ENCODE measurements at regions not wholly inside any gene's neighbourhood (a gene's known extent, or its start where the extent isn't known, plus 50 kb on each side); places are given as distances from the start of the nearest gene placed in this dataset.
A peak's percentile ranks its signal among the peaks of the same experiment; 100 is the strongest.

DNA sequence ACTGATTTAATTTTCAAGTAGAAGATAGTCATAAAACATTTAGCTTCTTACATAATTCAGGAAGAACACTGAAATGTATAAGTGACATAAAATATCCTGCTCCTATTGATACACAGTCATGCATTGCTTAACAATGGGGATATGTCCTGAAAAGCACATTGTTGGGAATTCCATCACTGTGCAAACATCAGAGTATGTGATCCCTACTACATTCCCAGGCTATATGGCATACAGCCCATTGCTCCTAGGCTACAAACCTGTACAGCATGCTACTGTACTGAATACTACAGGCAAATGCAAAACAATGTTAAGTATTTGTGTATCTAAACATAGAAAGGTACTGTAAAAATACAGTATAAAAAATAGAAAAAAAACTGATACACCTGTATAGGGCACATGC is 723.9 kb upstream of the ARGLU1 start:
- DNase-seq: no peak

DNA sequence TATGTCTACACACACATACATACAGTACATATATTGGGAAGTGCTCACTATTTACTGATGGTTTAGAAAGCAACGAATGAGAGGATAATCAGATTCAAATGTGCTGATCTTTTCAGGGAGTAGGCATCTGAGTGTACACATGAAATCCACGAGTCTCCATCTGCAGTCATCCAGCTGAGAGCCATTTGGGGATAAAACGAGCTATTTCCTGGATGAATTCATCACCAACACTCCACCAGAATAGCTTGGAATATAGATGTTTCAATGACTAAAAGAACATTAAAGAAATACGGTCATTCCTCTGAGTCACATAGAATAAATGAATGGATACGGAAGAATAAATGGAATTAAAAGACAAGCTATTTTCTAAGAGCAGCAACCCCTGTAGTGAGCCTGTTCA is 721.6 kb upstream of the ARGLU1 start:
- peak; percentile 18 for DNase-seq

DNA sequence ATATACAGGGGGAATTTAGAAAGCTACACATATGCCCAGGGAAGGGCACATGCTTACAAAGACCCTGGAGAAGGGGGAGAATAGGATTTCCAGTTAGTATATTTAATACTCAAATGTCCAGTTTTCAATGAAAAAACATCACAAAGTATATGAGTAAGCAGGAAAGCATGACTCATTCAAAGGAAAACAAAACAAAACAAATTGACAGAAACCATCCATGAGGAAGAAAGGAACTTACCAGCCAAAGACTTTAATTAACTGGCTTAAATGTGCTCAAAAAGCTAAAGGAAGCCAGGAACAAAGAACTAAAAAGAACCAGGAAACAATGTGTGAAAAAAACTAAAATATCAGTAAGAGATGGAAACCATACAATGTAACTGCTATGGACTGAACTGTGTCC is 716.2 kb upstream of the ARGLU1 start:
- no peak for DNase-seq

DNA sequence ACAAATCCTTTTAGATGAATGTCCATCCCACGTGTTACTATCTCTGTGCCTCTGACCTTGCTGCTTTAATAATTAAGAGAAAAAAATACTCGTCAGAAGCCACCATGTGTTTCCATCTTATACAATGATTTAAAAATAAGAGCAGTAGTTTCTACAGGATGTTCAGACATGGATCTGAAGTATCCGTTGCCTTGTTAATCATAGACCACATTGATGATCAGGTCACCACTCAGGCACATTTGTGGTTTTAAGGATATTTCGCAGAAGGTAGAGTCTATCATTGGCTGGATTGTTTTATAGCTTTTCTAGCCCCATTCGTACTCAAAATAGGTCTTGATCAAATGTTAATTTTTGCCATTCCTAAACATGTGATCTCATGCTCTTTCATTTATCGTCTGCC is 710.0 kb upstream of the ARGLU1 start:
- DNase-seq: no peak

DNA sequence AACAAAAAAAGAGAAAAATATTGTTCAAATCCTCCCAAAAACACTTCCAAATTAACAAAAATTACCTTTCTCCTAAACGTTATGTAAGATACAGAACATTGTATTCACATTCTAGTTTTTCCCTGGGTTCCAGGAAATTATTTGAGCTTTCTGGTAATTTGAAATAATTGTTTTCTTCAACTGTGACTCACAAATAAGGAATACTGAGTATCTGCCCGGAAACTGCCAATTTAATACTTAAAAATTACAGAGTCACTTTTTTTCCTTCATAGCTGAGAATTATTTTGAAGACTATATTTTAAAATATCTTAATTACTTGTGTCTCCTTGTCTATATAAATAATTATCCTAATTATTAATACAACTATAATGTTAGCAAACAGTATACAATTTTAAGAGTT is 709.0 kb upstream of the ARGLU1 start:
- DNase-seq: no peak

DNA sequence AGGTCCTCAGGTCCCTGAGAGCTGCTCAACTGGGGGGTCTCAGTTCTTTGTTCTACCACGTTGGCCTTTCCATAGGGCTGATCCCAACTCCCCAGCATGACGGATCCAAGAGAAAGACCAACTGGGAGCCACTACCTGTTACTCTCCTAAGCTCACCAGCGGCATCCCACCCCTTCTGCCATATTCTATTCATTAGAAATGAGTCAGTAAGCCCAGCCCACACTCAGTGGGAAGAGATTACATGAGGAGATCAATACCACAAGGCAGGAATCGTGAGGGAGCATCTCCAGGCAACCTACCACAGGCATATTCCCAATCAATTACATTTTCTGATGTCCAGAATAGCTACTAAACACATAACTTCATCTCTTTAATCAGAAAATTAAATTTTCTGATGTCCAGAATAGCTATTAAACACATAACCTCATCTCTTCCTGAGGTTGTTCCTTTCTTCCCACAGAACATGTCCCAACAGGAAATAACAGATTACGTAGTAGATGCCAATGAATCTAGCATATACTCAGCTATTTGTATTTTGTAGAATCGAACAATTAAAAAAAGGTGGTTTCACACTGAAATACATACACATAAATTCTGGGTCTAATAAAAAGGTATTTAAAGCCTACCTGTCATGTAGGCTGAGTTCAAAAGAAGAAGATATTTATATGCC is 708.1 kb upstream of the ARGLU1 start:
- DNase-seq: no peak

DNA sequence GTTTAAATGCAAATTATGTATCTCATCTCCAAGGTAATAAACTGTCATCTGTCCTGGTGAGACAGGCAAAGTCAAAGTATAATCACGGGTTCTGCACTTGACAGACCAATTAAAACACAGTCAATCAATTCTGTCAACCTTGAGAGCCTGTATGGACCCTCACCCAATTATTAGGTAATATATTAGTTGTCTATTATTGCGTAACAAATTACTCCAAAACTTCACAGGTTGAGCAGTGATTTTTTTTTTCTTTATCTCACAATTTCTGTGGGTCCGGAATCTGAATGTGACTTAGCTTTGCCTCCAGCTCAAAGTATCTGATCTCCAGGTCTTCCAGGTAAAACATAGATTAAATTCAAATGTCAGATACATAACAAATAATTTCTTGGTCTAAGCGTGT is 707.4 kb upstream of the ARGLU1 start:
- peak; percentile 19 for DNase-seq

DNA sequence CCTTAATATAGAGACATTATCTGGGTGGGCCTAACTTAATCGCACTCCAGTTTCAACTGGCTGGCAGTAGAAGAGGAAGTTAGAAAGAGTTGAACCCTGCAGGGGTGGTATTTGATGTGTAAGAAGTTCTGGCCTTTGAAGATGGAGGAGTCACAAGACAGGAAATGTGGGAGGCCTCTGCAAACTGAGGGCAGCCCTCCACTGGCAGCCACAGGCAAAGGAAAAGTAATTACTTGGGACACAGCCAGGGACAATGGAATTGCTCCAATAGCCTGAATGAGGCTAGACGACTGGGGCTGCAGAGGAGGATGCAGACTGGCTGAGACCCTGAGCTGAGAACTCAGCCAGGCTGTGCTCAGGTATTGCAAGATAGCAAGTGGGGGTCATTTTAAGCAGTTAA is 703.3 kb upstream of the ARGLU1 start:
- peak; percentile 91 for DNase-seq

DNA sequence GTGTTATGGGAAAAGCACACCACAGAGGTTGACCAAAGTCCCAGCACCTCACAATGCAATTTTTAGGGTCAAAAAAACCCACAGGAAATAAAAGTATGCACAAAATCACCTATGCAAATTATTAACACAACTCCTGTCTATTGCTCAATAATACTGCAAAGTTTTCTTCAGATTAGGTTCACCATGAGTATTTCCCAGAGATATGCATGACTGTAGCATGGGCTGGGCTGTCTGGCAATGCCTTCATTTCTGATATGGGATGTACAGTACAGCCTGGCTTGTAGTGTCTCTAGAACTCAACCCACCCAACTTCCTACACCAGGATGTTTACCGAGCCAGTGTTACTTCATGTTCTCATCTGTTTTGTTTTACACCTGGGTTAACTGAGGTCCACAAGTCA is 698.7 kb upstream of the ARGLU1 start:
- peak; percentile 35 for DNase-seq

DNA sequence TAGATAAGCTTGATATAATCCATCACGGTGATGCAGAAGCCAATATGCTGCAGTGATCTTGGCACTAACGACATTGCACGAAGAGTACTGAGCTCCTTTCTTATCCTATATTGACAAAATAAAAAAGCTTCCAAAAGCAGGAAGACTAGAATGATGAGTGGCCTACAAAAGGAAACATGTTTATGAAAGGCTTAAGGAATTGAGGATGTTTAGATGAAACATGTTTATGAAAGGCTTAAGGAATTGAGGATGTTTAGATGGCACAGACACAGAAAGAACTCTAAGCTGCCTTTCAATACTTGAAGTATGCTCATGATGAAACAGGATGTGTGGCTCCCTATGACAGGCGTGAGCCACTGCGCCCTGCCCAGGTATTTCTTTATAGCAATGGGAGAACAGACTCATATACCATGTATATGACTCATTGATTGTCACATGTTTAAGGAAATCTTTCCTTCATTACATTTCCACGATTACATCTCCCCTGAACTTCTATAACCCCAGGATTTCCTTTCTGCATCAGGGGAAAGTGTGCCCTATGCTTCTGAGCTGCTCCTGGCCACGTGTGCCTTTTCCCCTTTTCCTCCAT is 690.8 kb upstream of the ARGLU1 start:
- DNase-seq: no peak

DNA sequence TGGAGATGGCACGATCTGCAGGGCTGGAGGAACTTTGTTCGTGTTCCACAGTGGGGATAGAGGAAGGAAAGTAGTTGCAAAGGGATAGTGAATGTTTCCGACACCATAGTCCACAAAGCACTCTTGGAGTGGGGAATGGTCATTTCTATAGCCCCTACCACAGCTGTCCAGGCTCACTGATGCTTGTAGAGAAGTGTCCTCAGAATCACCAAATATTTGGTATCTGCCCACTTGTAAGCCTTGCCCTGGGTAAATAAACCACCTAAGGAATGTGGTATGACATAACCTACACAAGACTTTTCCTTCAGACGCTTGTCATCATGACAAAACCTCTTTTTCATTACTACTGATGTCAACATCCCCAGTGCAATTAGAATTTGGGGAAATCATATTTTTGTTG is 686.5 kb upstream of the ARGLU1 start:
- no peak for DNase-seq

DNA sequence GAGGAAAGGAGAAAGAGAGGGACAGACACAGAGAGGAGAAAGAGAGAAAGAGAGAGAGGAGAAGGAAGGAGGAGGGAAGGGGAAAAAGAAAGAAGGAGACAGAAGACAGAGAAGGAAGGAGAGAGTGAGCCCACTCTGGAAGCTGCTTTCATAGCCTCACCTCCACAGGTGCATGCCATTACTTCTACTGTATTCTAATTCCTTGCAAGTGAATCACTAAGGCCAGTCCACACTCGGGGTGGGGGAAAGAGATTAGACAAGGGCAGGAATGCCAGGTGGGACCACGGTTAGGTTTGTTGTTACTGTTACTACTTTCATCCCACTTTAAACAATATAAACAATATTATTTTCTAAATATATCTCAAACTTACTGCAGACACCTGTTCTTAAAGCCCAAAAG is 684.5 kb upstream of the ARGLU1 start:
- DNase-seq: no peak

DNA sequence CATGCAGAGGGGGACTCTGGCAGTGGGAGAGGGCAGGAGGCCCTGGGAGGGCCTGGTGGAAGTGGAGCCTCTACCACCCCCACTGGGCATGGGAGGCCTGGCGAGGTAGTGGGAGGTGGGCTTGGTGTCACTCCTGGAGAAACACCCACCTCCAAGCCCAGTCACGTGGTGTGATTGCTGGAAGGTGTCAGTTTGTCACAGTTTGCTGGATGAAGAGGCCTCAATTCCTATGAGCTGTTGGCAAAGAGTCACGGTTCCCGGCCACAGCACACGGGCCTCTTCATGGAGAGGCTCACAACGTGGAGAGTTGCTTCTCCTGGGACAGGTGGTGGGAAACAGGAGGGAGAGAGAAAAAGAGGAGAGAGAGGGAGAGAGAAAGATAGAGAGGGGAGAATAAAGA is 684.1 kb upstream of the ARGLU1 start:
- DNase-seq: no peak

DNA sequence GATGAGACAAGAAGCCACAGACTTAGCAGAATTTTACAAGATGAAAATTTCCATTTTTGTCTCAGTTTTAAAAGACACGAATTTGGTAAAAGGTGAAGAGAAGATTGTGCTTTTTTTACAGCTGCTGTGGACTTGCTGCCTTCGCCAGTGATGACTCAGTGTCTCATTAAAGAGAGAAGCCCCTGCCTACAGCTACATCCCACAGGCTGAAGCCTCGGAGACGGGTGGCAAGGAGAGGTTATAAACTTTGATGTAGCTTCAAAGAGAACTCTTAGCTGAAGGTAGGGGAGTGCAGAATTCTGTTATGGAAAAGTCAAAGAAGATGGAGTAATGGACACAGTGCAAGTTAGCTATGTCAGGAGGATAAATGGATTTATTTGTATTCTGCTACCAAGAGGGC is 683.4 kb upstream of the ARGLU1 start:
- DNase-seq: no peak

DNA sequence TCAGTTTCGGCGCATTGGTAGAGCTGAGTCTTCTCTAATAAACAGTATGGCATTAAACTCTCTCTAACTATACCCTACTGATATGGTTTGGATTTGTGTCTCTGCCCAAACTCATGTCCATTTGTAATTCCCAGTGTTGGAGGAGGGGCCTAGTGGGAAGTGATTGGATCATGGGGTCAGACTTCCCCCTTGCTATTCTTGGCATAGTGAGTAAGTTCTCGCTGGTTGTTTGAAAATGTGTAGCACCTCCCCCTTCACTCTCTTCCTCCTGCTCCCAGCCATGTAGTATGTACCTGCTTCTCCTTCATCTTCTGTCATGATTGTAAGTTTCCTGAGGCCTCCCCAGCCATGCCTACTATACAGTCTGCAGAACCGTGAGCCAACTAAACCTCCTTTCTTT is 682.7 kb upstream of the ARGLU1 start:
- no peak for DNase-seq

DNA sequence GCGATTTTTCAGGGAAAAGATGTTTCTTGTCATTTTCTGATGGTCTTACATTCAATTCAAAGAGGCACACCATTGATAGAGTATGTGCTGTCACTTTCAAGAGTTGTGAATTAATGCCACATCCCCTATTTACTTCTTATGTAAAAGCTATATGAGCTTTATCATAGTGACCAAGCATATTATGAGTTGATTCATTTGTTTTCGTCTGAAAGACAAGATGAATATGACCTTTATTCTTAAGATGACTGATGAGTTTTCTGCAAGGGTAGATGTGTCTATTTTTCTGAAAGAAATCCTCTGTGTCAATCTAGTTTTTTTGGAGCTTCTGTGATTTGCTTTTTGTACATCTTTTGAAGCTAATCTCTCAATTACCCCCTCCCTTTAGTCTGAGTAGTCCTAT is 676.3 kb upstream of the ARGLU1 start:
- no peak for DNase-seq

DNA sequence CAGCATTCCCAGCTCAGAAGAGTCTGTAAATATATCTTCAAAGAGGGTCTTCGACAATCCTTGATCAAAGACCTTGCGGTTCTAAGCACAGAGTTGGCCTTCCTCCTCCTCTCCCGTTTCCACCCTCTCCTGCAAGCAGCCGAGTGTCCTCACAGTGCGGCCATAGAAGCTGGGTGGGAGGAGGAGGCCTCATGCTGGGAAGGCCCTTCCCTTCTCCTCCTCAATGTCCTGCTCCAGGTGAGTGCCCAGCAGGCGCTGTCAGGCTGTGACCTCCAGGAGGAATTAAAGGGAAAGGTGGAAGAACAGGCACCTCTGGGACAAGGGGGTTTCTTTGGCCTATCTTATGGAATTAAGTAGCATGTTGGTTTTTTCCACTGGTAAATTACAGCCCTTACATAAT is 674.2 kb upstream of the ARGLU1 start:
- no peak for DNase-seq

DNA sequence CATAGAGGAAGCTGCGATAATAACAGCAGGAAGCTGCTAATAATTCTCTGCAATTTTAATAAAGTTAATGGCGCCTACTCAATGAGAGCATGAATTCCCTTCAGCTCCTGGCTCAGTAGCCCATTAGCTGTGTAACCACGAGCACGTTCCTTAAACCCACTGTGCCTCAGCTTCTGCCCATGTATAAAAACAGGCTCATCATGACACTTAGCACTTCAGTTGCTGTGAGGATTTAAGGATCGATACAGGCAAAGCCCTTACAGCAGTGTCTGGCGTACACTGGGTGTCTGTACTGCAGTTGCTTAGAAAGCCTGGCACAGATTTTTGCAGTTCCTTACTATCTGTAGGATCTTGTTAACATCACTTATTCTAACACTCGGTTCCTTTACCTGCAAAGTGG is 673.4 kb upstream of the ARGLU1 start:
- DNase-seq: no peak

DNA sequence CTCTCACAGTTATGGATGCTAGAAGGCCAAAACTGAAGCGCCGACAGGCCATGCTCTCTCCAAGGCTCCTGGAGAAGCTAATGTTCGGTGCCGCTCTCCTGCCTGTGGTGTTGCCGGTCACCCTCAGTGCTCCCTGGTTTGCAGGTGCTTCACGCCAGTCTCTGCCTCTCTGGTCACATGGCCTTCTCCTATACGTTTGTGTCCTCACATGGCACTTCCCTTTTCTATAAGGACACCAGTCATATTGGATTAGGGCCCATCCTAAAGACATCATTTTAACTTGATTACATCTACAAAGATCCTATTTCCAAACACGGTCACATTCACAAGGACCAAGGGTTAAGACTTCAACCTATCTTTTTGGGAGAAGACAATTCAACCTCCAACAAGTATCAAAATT is 671.3 kb upstream of the ARGLU1 start:
- DNase-seq: no peak

DNA sequence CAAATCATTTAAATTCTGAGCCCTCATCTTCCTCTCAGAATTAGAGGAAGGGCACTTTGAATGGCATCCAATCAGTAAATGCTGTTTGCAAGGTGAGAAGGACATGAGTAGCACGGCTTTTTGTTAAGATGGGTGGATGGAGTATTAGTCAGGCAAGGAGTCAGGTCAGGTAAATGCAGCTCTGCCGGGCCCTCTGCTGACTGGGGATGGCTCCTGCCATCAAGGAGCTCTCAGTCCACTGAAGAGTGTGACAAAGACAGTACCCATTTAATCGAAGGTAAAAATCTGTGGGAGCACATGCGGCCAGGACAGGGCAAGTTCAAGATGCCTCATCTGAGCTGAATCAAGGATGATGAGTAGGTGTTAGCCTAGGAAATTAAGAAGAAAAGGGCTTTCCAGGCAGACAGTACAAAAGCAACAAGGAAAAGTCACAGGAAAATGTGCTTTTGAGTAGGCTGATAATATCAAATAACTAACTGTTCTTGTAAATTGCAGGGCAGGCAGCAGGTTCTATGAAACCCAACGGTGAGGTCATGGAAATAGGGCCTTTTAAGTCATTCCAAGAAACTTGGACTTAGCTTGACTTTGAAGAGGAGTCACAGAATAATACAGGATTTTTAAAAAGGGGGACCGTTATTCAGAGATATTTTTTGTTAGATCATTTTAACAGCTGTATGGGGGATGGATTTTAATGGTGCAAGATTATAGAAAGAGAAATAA is 670.5 kb upstream of the ARGLU1 start:
- DNase-seq: peak; percentile 48

DNA sequence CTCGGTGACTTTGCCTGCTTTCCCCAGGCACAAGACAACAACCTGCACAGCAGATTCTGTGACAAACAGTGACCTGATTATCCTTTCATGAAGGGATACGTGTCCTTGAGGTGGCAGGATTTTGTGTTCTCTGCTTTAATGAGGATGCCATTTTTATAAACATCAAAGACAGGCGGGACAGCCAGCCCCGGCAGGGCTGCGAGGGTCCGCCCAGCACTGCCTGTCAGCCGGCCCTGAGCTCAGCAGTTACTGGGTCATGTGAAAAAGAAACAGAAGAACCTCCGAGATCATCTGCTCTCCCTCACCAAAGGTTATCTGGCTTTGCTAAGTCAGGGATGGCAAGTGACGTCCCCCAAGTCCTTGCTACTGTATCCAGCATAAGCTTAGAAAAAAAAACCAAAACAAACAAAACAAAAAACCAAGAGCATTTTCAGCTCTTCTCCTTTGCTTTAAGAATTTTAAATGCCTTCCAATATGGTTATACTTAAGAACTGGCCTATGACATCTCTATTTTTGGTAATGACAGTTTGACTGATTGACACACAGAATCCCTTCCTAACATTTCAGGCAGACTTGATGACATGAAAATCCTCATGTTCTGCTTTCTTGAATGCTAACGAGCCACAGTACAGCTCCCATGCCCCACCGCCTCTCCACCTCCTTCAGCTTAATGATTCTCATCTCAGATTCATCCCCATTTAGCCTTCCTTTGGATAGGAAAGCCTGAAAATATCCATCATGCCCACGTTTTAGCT is 666.6 kb upstream of the ARGLU1 start:
- peak; percentile 49 for DNase-seq

DNA sequence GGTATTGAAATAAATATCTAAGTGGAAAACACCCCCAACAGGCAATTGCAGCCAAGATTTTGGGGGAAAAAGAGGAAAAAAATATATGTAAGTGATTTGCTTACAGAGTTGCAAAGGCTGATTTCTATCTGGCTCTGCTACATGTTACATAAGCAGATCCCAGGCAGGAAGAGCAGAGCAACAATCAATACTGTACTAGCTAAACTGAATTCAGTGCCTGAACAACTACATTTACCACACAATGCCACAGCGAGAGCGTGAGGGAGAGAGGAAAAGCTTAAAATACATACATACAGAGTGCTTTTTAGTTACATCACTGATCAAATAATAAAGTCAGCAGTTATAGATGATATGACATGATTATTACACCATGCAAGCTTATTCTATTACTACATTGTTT is 665.6 kb upstream of the ARGLU1 start:
- peak; percentile 66 for DNase-seq

DNA sequence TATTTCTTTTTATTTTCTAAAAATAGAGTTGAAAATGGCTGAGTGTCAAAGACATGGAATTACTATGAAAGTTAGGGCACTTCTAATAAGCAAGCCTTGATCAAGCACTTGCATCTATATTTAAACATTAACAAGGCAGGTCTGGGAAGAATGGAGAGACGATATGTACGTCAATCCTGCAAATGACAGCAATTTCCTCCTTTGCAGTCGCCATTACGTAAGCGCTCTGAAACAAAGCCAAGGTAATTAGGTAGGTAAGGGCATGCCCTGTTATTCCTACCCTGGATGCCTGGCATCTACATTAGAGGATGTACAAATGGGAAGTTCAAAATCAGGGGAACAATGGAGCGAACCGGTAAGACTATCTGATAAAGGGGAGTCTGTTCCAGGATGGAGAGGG is 664.0 kb upstream of the ARGLU1 start:
- peak; percentile 91 for DNase-seq

DNA sequence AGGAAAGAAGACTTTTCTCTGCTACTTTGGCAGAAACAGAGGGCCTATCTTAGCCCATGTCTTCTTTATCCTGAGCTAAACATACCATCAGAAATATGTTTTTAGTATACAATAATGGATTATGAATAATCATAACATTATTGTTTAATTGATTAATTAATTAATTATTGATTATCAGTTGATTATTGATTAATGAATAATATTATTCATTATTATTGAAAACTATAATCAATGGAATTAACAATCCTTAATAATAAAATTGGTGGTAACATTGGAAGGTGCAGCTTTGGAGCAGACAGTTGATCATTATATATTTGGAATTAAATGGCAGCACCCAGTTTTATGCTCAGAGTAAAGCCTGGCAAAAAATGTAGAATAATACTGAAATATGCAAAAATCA is 655.9 kb upstream of the ARGLU1 start:
- DNase-seq: no peak
